ENCODE measurements at regions not wholly inside any gene's neighbourhood (a gene's known extent, or its start where the extent isn't known, plus 50 kb on each side); places are given as distances from the start of the nearest gene placed in this dataset.

DNA sequence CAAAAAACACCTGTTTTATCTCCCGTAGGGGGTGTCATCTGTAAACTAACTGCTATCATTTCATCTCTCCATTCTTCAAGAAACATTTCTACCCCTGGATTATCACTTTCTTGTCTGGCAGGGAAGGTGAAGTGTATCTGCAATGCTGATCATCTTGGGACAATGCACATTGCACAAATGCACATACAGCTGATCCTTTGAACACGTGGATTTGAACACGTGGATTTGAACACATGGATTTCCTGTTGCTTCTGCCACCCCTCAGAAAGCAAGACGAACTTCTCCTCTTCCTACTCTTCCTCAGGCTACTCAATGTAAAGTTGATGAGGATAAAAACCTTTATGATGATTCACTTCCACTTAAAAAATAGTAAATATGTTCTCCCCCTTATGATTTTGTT, 147.4 kb upstream of the PRLR start:
- FAIRE-seq (no peak), DNase-seq (ENCODE audit: low read depth in 1 of 2, low spot score in 2 of 2) (no peak)
- no peaks in the 10 kb centered on the region for H3K79me1 ChIP-seq (ENCODE audit: low read depth, low read length)
- H3K4me1 ChIP-seq (replicated peaks in 1 of 4; ENCODE audit: control insufficient read depth in 3 of 4, insufficient read depth in 4 of 4, low read length in 3 of 4) = no peaks in the 10 kb centered on the region
- TF ChIP-seq KDM1A (IDR thresholded peaks at IDR 0.05; ENCODE audit: borderline replicate concordance, low read length) (no peak), ASH2L (IDR thresholded peaks at IDR 0.05; ENCODE audit: low read length) (no peak), SP1 (IDR thresholded peaks at IDR 0.05; ENCODE audit: low read depth, low read length) (no peak), CHD2 (IDR thresholded peaks at IDR 0.05; ENCODE audit: low read length) (no peak), POU5F1 (IDR thresholded peaks at IDR 0.05; ENCODE audit: low read depth, low read length) (no peak), SUZ12 (IDR thresholded peaks at IDR 0.05; ENCODE audit: low read length) (no peak), PHF8 (conservative IDR thresholded peaks at IDR 0.05; ENCODE audit: low read depth, low read length) (no peak), BACH1 (IDR thresholded peaks at IDR 0.05; ENCODE audit: low read length) (no peak), CBX5 (IDR thresholded peaks at IDR 0.05; ENCODE audit: low read depth, low read length) (no peak)
- TF ChIP-seq, protein P1, sequence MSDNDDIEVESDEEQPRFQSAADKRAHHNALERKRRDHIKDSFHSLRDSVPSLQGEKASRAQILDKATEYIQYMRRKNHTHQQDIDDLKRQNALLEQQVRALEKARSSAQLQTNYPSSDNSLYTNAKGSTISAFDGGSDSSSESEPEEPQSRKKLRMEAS (IDR thresholded peaks at IDR 0.05) = no peak
- H3K4me3 ChIP-seq (ENCODE audit: extremely low read depth in 1 of 4, insufficient read depth in 2 of 4, low read depth in 3 of 4, low read length in 4 of 4) = no peak overlapping the region
- no peak overlapping the region for H3K27ac ChIP-seq (ENCODE audit: low read depth, low read length)
- no peak overlapping the region for H3K4ac ChIP-seq (replicated peaks; ENCODE audit: insufficient read length, low read depth, low read length)
- H4K91ac ChIP-seq (replicated peaks; ENCODE audit: insufficient read length, low read length) = no peak overlapping the region
- H2BK120ac ChIP-seq (replicated peaks; ENCODE audit: low read depth, low read length) = no peak overlapping the region
- H2BK15ac ChIP-seq (ENCODE audit: low read length) = no peak overlapping the region
- no peak overlapping the region for H2AFZ ChIP-seq (ENCODE audit: low read length)
- no peaks in the 10 kb centered on the region for H4K20me1 ChIP-seq (replicated peaks in 1 of 2; ENCODE audit: control insufficient read depth in 1 of 2, insufficient read depth in 2 of 2, low read length in 2 of 2)
- no peaks in the 10 kb centered on the region for H3K36me3 ChIP-seq (ENCODE audit: control insufficient read depth in 2 of 4, insufficient read depth in 4 of 4, low read length in 3 of 4)
- no peak overlapping the region for H2BK20ac ChIP-seq (ENCODE audit: low read length)
- H3K4me2 ChIP-seq (ENCODE audit: insufficient read depth in 1 of 2, low read depth in 2 of 2, low read length in 2 of 2) = no peak overlapping the region
- ChIA-PET POLR2A (ENCODE audit: partially characterized antibody) (no interaction called here), CTCF (ENCODE audit: partially characterized antibody) (interaction anchor here (0.6 to 1.5 kb wide), 4 partner anchors 14 to 273 kb away, joined by 3 read pairs; no protein-coding TSS in a partner anchor)
- no peaks in the 10 kb centered on the region for H3K9me3 ChIP-seq (ENCODE audit: insufficient read depth in 2 of 2, low read depth in 1 of 2, low read length in 1 of 2)
- no peaks in the 10 kb centered on the region for H3K27me3 ChIP-seq (replicated peaks in 1 of 4; ENCODE audit: control insufficient read depth in 3 of 4, extremely low read depth in 1 of 4, insufficient read depth in 3 of 4, low read length in 3 of 4)
- H3K14ac ChIP-seq (ENCODE audit: insufficient read length) = no peak overlapping the region
- H3K9ac ChIP-seq (replicated peaks in 1 of 4; ENCODE audit: extremely low read depth in 1 of 4, low read depth in 3 of 4, low read length in 3 of 4) = no peak overlapping the region
- WGBS, 2 experiments (ENCODE audit: extremely low coverage in 1 of 2, insufficient coverage in 1 of 2, insufficient read length in 1 of 2, insufficient replicate concordance in 2 of 2, low coverage in 1 of 2, low lambda C conversion rate in 2 of 2, missing lambda C conversion rate in 1 of 2) = 92% methylated on average over 4 of the region's 4 CpGs; no CpG with 5 or more reads in 1 of the 2 experiments
- H3K23ac ChIP-seq (ENCODE audit: insufficient read length) = no peak overlapping the region
- H3K56ac ChIP-seq (replicated peaks; ENCODE audit: insufficient read length, low read depth, low read length) = no peak overlapping the region
- H2BK5ac ChIP-seq (ENCODE audit: low read depth, low read length) = no peak overlapping the region
- H3K23me2 ChIP-seq (ENCODE audit: low read depth, low read length) = no peaks in the 10 kb centered on the region
- no peaks in the 10 kb centered on the region for H3K79me2 ChIP-seq (ENCODE audit: control insufficient read depth in 1 of 2, insufficient read depth in 2 of 2, low read length in 2 of 2)
- no peak overlapping the region for H4K8ac ChIP-seq (ENCODE audit: extremely low read depth, insufficient read depth, low read length)
- H2AK5ac ChIP-seq (ENCODE audit: low read depth, low read length) = no peak overlapping the region
- H4K5ac ChIP-seq (ENCODE audit: insufficient read length, low read depth, low read length) = no peak overlapping the region
- H3K18ac ChIP-seq (ENCODE audit: extremely low read depth, low read length) = no peak overlapping the region
- H2BK12ac ChIP-seq (ENCODE audit: low read depth, low read length) = no peak overlapping the region

All from H1 (cell line).